Lower leg skin (tissue), 4 donors: ENCODE measurements at regions not wholly inside any gene's neighbourhood (a gene's known extent, or its start where the extent isn't known, plus 50 kb on each side); places are given as distances from the start of the nearest gene placed in this dataset.

ENCODE experiments used
- DNase-seq, 2 donors: peaks; one replicate each; pipeline ENCODE4 v3.0.0-alpha.2; 2019; ENCODE audit warnings: low spot score in 2 of 2
- H3K4me3 ChIP-seq: fragments of 200-600 bp; sonication (generic); 2 replicates; pipeline ENCODE4 v1.5.1; 2017; ENCODE audit warnings: mild to moderate bottlenecking, low read depth; ENCODE audit not compliant: poor library complexity, severe bottlenecking
- CTCF ChIP-seq, 3 donors: fragments of 450-650 bp; IDR thresholded peaks; one replicate each; pipeline ENCODE4 v1.5.1; 2016; ENCODE audit warnings: antibody characterized with exemption in 3 of 3, mild to moderate bottlenecking in 3 of 3, moderate library complexity in 2 of 3
- POLR2A ChIP-seq, 2 donors: fragments of 450-650 bp; IDR thresholded peaks; one replicate each; pipeline ENCODE4 v1.6.1; 2016 to 2017; ENCODE audit warnings: antibody characterized with exemption in 2 of 2, mild to moderate bottlenecking in 1 of 2, moderate library complexity in 1 of 2
- WGBS, 2 donors: methylation state at CpG; one replicate each; pipeline ENCODE4 v1.1.5; 2018; 5-methylcytosine and 5-hydroxymethylcytosine counted together
- intact Hi-C: fragments of 100-400 bp; cut with DNase I; formaldehyde crosslinking; loops from one replicate; pipeline ENCODE4 v1.15.0; 2023; ENCODE audit warnings: low total_unique reads

GRCh38 chr2:155665704-155666103 lies 666.8 kb downstream of the NR4A2 start:
- 84 to 94% methylated on average over 5 of the region's 5 CpGs for WGBS, 2 donors
- no peak for DNase-seq
- TF ChIP-seq CTCF (IDR thresholded peaks at IDR 0.05), result no peak
- no peak for TF ChIP-seq POLR2A (IDR thresholded peaks at IDR 0.05)
- intact Hi-C loops, result no loop called here
- H3K4me3 ChIP-seq, result no peak overlapping the region

GRCh38 chr2:155663265-155663664 lies 669.3 kb downstream of the NR4A2 start:
- DNase-seq, result no peak
- no peak overlapping the region for H3K4me3 ChIP-seq
- intact Hi-C loops, result no loop called here
- TF ChIP-seq CTCF (IDR thresholded peaks at IDR 0.05) (no peak), POLR2A (IDR thresholded peaks at IDR 0.05) (no peak)
- WGBS, 2 donors, result 87 to 90% methylated on average over 3 of the region's 3 CpGs

- intact Hi-C loops, result no loop called here
- TF ChIP-seq POLR2A (IDR thresholded peaks at IDR 0.05), result no peak
- TF ChIP-seq CTCF (IDR thresholded peaks at IDR 0.05), result no peak
- WGBS, 2 donors, result 89 to 93% methylated on average over 4 of the region's 4 CpGs
- no peak for DNase-seq
- H3K4me3 ChIP-seq, result no peak overlapping the region
Measured at GRCh38 chr2:155662224-155662623, 670.3 kb downstream of the NR4A2 start.

GRCh38 chr2:155653176-155653575 lies 679.3 kb downstream of the NR4A2 start:
- no peak overlapping the region for H3K4me3 ChIP-seq
- WGBS, 2 donors, result 74 to 88% methylated on average over 1 of the region's 1 CpG
- DNase-seq, result no peak
- TF ChIP-seq CTCF (IDR thresholded peaks at IDR 0.05) (no peak), POLR2A (IDR thresholded peaks at IDR 0.05) (no peak)
- intact Hi-C loops, result no loop called here

GRCh38 chr2:155651851-155652250 lies 680.7 kb downstream of the NR4A2 start:
- no peak for DNase-seq
- TF ChIP-seq POLR2A (IDR thresholded peaks at IDR 0.05) (no peak), CTCF (IDR thresholded peaks at IDR 0.05) (no peak)
- intact Hi-C loops, result no loop called here
- H3K4me3 ChIP-seq, result no peak overlapping the region
- WGBS, 2 donors, result 67 to 69% methylated on average over 6 of the region's 6 CpGs

GRCh38 chr2:155645791-155646190 lies 686.7 kb downstream of the NR4A2 start:
- H3K4me3 ChIP-seq, result no peak overlapping the region
- intact Hi-C loops, result no loop called here
- DNase-seq, result no peak
- TF ChIP-seq CTCF (IDR thresholded peaks at IDR 0.05) (no peak), POLR2A (IDR thresholded peaks at IDR 0.05) (no peak)
